GM23248 (cell line): ENCODE measurements at regions not wholly inside any gene's neighbourhood (a gene's known extent, or its start where the extent isn't known, plus 50 kb on each side); places are given as distances from the start of the nearest gene placed in this dataset.

ENCODE experiments used
- EZH2 ChIP-seq: fragments of 200-600 bp; sonication (generic); IDR thresholded peaks from 2 replicates; pipeline ENCODE4 v1.6.1; 2018; ENCODE audit warnings: antibody characterized with exemption, mild to moderate bottlenecking; ENCODE audit not compliant: insufficient read depth, poor library complexity, severe bottlenecking
- EZH2phosphoT487 ChIP-seq: fragments of 200-600 bp; sonication (generic); IDR thresholded peaks from 2 replicates; pipeline ENCODE4 v1.6.1; 2018; ENCODE audit warnings: antibody characterized with exemption, moderate library complexity, mild to moderate bottlenecking, low read depth; ENCODE audit not compliant: insufficient read depth

GRCh38 chr1:30462826-30463425, 260.5 kb downstream of the MATN1 start:
- TF ChIP-seq EZH2 (no peak), EZH2phosphoT487 (no peak)
